Stimulated activated CD4-positive, alpha-beta T cell treated with anti-CD3 and anti-CD28 coated beads, Interleukin-12 subunit alpha, Interleukin-12 subunit beta, amount 100 ng/mL, for 48 hours (primary cell): ENCODE measurements at regions not wholly inside any gene's neighbourhood (a gene's known extent, or its start where the extent isn't known, plus 50 kb on each side); places are given as distances from the start of the nearest gene placed in this dataset.

Source experiments
- DNase-seq, 3 donors: peaks; one replicate each; pipeline ENCODE4 v3.0.0-alpha.2; 2020; ENCODE audit warnings: low read depth in 2 of 3, low spot score in 1 of 3

DNA sequence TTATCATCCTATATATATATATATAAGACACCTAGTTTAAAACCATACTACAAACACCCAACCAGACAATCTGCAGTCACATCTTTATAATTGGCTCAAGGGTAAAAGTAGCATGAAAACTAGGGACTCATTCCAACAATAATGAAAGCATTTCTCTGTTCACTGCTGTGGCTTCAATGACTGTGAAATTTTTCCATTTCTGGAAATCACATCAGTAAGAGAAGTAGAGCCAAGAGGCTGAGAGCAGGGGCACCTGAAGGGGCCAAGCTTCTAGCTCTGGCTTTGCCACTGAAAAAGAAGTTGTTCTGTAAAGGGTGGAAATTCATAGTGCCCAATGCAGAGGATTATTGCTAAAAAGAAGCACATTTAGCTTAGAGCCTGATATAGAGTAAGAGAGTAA is 158.6 kb upstream of the GLI3 start:
- no peak for DNase-seq

DNA sequence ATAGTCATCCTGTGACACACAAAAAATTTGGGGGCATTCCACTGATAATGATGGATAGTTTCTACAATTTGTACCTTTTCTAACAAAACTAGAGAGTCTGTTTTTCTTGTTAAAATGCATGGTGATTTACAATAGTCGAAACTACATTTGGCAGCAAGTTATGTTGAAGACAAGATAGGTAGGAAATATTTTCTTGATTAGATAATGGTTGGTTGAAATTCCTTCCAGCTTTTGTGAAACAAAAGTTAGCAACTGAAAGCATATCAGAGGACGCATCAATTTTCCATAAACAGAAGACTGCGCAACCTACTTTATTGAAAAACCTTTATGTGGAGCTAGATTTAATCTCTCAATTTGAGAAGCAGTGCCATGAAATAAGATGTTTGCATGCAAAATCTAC is 155.8 kb upstream of the GLI3 start:
- DNase-seq = no peak

DNA sequence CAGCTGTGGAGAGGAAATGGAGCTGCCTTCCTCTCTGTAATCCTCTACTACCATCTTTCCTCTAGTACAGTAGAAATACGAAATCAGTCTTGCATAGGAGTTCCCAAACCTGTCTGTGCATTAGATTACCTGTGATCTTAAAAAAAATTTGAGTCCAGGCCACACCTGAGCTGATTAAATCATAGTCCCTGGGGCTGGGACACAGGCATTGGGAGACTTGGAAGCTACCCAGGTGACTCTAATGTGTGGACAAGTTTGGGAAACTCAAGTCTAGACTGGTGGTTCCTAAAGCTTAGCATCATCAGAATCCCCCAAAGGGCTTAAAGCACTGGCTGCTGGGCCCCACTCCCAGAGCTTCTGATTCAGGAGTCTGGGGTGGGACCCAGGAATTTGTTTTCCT is 152.7 kb upstream of the GLI3 start:
- DNase-seq = no peak

DNA sequence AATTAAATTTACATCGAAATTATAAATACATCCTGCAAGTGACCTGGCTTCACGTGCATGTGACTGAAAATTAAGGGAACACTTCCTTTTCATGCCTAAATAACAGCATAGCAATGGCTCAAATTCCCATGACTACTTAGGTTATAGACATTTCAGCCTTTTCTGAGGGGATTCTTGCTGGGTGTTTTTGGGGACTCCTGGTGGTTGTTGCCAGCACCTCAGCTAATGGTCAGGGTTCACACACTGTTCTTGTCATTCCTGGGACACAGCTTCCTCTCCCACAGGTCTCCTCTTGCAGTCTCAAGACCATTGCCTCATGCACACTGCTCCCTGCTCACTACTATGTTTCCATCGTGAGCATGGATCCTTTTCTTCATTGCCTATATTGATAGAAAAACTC is 148.9 kb upstream of the GLI3 start:
- DNase-seq = no peak

DNA sequence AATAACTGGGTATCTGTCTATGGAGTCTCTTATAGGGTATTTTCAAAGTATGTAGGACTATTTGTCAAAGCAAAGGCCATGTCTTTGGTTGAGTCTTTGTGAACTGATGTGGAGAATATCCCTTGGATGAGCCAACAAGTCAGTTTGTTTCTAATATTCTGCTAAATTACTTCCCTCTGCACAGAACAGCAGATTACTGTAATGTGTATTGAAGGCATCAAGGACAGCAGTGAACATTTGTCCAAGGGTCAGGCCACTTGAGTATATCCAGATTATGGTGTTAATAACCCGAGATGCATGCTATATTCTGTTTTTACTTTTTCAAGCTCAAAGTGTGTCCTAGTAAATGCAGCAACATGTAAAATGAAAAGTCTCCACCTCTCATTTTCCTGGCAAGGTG is 144.2 kb upstream of the GLI3 start:
- no peak for DNase-seq

DNA sequence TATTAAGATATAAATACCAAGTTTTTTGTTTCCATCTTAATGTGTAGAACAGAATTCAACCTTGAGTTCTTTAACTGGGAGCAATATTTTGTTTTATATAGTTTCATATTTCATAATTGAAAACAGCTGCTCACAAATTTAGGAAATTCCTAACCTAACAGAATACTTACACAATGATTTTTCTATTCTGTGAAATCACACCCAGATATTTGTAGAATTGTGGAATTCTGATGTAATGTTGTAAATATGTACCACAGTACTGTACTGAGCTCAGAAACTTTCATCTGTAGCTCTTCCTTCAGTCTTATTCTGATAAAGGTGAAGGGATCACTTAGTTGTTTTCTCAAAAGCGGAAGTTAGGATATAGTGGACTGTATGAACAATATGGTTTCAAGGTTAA is 143.4 kb upstream of the GLI3 start:
- DNase-seq = no peak

DNA sequence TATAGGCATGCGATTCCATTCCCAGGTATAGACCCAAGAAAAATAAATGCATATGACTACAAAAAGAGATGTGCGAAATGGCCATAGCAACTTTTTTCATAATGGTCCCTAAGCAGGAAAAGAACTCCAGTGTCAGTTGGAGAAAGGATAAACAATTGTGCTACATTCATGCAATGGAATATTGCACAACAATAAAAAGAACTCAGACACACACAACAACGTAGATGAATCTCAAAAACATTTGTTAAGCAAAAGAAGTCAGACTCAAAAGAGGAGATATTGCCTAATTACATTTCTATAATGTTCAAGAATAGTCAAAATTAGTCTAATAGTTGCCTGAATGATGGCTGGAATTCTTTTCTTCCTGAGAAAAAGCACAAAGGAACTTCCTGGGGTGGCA is 141.1 kb upstream of the GLI3 start:
- DNase-seq = no peak

DNA sequence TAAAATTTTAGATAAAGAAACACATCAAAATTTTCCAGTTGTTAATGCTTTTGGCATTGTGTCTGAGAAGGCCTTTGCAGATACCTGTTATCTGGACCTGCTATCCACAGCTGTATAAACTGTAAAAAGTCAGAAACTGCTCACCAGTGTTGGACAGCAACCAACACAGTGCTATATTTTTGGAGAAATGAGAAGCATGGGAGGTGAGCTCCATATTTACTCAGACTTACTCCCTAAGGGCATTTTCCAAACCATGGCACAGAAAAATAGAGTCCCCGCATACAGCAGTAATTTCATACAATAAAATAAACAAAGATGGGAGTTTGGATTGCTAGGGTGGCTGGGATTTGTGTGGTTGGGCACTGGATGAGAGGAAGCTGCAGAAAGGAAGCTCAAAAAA is 136.3 kb upstream of the GLI3 start:
- no peak for DNase-seq

DNA sequence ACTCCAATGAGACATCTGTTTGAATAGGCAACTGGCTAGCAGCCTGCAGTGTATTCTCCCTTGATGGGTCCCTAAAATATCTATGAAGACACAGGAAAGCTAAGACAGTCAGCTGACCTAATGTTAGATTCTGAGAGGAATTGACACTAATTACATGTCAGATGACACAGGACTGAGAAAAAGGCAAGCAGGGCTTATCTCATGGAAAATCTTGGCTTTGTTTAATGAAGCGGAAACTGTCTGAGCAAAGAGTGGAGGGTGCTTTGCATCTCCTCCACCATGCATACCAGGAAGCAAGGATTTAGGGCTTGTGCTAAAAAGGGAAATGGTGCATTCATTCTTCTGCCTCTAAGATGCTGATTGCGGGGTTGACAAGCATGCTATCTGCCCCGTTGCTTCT is 135.5 kb upstream of the GLI3 start:
- DNase-seq = no peak

DNA sequence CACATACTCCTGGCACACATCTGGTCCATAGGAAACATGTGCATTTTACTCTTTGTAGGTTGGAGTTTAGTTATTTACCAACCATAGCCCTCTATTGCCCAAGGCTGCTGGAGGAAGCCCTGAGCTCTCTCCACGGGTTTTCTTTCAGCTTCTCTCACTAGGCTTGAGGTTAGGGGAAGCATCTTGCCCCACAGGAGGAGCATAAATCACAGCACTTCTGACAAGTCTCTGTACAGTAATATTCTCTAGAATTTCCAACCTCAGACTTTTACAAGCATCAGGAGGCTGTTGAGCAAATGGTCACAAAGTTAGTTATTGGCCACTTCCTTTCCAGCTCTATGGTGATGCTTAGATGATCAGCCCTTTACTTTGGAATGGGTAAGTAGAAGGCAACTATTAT is 122.9 kb upstream of the GLI3 start:
- no peak for DNase-seq

DNA sequence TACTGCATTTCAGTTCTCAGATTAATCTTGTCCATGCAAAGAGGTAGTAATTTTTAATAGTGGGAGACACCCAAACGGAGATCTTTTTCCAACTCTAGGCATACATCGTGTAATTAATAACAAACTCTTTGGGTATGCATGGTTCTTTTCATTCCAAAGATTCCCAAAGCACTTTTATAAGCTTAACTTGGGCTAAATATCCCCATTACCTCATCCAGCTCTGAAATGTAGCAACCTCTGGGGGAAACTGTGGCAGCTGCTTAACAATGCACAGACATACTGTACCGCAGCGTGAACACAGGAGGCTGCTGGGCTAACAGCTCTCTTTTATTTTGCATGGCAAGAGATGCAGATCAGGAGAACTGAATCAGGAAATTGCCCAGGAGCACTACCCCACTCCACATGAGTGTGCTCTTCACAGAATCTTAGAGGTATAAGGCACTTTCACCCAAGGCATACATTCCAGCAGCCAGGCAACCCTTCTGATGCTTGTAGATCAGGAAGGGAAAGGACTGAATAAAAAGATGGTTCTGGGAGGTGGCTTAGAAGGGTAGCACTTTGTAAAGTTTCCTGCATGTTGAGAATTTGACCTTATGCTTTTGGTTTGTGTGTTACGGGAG is 114.4 kb upstream of the GLI3 start:
- no peak for DNase-seq

DNA sequence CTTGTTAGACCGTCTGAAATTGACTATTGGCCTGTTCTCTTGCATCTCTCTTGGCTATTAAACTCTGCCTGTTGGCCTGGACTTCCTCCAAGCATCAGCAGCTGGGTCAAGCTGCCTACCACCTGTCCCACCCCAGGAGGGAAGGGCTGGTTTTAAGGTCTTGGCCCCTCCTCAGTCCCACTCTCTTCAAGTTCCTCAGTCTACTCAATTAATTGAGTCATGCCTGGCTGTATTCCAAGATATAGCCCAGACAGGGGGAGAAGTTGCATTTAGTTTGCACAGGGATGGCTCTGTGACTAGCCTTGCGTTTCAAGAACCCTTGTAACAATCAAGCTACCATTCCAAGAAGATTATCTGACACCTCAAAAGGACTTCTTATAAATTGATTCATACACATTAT is 113.8 kb upstream of the GLI3 start:
- no peak for DNase-seq

DNA sequence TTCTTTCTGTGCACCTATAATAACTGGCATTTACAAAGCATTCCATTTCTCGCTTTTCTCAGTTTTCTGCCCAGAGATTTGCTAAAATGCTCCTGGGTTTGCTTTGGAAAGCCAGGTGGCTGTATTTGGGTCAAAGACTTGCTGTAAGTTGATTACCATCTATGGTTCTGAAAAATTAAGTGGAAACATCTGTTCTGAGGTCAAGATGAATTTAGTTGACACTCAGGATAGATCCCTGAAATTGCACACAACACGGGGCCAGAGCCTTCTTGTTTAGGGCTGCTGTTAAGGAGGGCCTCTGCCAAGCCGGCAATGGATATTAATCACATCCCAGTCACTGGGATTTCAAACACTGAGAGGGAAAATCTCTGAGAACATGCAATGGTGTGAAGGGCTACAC is 111.6 kb upstream of the GLI3 start:
- no peak for DNase-seq

DNA sequence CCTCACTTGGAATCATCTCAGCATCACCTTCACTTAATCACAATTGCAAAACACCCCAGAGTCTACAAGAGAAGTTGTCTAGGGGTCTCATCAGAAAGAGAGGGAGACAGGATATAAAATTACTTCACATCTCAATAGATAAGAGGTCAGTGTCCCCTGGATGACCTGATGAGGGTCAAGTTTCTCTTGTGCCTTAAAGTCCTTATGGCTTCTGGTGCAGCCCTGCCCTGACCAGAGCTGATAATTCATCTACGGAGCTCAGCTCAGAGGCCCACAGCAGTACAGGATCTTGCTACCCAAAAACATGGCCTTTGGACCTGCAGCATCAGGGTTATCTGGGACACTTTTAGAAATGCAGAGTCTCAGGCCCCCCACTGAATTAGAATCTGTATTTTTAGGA is 111.1 kb upstream of the GLI3 start:
- no peak for DNase-seq

DNA sequence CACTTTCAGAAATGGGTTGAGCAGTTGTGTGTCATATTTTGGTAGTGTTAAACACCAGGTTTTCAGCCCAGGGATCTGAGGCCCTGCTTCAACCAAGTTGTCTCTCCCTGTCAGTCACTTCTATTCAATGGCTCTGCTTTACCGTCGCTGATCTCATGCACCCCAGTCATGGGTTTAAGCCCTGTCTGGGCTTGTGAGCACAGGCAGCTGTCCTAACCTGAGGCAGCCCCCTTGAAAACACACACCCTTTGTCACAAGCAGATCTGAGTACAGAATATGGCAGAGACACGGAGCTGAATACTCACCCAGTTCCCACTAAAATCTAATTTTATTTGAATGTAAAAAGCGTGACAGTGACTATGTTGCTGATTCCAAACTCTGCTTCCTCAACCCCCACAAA is 110.6 kb upstream of the GLI3 start:
- no peak for DNase-seq

DNA sequence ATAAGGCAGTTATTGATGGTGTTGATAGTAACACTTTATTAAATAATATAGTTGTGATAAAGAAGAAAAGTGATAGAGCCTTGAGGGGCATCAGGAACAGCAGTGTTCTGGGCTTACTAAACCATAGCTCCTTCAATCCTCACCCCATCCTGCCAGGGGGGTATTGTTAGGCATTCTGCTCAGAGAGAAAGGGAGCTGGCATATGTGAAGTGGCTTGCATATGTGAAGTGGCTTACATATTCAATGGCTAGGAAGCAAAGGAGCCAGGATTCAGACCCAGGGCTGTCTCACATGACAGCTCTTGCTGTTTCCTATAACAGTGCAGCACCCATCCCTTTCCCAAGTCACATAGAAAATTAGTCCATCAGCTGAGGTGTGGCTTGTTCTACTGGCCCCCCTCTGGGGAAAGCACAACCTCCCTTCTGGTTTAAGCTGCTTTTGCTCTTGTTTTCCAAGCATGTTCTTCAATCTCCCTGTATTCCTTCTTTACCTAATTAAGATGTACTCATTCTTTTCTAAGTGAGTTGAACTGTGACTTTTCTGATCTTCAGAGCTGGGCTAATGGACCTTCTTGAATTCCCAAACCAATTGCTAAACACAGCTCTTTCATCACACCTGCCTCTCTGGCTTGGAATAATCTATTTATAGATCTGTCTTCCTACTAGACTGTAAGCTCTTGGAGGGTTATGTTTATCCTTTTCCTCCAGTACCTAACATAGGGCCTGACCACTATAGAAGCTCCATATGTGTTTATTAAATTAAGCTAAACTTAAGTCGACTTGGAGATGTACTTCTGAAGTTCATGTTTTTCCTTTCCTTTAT is 108.7 kb upstream of the GLI3 start:
- DNase-seq = no peak

DNA sequence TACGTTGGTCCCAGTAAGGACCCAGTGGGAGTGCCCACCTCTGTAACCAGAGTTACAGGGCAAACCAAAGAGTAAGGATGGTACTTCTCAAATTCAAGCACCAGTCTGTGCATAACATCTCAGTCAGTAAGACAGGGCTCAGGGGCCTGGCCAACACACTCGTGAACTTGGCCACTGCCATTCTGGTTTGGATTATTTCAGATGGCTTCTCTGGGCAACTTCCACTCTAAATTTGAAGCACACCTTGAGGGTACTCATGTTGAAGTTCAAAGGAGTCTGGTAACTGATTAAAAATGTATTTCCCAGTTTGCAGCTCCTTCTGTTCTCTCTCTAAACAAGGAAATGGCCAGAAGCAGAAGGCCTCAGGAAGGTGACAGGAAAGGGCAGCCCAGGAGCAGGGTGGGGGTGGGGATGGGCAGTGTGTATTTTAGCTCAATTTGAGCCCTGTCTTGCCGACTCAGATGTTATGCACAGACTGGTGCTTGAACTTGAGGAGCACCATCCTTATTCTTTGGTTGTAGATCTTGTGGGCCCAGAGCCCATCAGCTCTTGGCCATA is 107.3 kb upstream of the GLI3 start:
- DNase-seq = no peak

DNA sequence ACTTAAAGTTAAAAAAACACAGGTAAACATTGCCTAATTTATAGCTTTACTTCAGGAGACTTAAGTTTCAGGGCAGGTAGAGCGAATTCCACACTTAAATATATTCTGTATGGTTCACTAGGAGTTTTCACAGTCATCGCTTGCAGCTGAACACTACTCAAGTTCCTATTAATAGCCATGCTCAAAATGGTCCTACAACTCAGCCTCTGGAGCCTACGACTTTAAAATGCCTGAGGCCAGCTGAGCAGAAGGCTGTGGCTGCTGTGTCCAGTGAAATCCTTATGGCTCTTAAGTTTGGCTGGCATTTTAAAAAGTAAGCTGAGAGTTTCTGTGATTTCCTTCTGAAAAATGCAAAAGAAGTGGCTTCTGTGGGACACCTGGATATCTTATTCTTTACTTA is 105.4 kb upstream of the GLI3 start:
- no peak for DNase-seq

DNA sequence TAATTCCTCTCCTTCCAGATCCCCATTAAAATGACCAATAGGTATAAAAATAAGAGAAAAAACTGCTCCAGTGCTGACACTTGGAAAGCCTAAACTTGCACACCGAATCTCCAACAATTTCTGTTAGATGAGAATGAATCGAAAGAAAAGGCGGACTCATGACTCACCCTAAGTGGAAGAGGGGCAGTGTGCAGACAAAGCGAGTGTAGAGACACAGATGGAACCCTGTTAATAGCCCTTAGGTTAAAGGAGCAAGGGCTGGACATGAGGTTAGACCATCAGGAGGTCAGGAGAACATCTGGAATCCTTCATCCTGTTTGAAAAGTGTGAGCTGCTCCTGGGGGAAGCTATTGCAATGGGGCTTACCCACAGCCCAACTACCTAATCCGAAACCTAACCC is 103.4 kb upstream of the GLI3 start:
- no peak for DNase-seq

DNA sequence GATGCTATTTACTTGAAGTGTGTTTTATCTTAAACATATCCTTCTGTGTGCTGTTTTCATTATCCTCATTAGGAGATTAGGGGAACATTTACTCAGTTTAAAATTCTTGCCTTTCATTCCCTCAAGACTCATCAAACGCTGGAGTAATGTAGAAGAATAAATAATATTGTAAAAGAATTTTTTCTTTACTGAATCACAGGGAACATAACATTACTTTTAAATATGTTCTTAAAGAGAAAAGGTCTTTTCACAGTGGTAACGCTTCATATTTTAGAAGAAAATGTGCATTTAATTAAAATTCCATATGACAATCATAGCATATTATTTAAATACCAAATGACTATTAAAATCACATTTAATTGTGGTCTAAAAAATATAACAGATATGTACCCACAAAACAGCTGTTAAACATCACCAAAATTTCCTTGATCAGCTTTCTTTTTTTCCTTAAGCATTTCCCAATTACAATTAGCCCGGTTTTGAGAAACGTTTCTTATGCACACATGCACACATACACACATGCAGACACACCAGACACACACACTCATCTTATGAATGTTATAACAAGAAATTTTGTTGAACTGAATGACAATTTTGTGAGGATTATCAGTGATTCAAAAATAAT is 102.0 kb upstream of the GLI3 start:
- no peak for DNase-seq

DNA sequence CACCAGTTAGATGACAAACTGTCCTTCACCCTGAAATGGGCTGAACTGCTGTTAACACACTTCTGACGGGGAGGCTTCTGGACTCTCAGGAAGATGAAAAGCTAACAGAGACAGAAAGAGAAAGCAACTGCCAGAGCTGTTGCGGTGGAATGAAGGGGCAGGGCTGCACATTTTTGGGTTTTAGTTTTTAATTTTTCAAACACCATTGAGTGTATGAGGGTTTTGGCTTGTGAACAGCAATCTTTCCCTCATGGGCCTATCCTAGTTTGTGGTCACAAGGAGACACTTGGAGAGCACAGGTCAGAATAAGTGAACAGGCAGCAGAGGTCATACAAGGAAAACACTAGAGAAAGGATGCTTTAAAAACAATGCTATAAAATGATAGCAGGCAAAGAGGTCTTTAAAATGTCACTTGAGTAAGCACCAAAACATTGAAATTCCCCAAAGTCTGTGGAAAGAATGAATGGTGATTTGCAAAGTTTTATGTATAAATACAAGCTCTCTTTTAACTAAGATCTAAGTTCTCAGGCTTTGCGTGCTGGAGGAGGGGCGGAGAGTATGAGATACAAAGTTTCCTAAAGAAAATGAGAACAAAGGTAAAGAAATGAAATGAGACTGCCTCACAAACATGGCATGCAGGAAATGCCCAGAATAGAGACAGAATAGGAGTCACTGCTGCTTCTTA is 101.4 kb upstream of the GLI3 start:
- DNase-seq = no peak
